ENCODE measurements at regions not wholly inside any gene's neighbourhood (a gene's known extent, or its start where the extent isn't known, plus 50 kb on each side); places are given as distances from the start of the nearest gene placed in this dataset.

DNA sequence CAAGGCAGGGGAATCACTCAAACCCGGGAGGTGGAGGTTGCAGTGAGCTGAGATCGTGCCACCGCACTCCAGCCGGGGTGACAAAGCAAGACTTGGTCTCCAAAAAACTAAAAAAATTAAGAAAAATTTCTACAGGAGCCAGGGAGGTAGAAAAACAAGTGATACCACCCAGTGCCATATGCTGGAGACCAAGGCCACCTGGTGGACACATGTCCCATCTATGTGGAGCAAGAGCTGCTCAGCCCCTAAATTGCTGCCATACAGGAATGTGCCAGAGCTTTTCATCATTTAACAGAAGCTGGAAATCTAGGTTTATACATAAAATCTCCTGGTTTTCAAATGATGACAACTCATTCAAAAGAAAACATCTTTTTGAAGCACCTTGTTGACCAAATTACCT is 61.4 kb upstream of the ELK3 start:
- DNase-seq (ENCODE audit: low read depth in 2 of 2) = peak; percentile 63 to 69

DNA sequence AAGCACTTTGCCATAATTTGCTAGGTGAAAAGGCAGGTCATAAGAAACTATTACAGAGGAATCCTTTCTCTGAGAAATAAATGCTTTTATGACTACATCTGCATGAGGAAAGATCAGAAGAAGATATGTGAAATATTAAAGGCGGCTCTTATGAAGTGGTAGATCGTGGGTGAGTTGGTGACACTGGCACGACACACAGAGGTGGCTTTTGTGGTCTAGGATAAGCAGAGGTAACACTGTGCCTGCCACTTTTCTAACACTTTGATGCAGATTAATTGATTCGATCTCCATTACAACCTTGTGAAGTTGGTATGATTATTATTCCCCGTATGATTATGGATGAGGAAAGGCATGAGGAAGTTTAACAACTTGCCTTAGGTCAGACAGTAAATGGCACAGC is 60.0 kb upstream of the ELK3 start:
- no peak for DNase-seq (ENCODE audit: low read depth in 2 of 2)

DNA sequence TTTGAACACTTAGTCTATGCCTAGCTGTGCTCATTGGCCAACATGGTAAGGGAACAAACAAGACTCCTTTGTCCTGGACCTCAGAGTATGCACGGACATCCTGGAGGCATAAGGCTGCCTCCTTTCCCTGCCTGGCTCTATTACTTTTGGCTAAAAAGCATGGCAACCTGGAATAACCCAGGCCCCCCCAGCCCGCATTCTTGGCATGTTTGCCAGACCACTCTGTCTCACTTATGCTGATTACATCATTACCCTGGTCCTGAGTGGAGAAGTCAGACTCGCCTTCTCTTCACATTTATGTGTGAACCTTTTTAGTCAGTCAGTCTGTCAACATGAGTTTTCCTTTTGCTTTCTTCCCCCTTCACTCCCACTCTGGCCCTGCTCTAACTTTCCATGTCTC is 58.0 kb upstream of the ELK3 start:
- DNase-seq (ENCODE audit: low read depth in 2 of 2) = peak in 1 of 2 donors; percentile 83

DNA sequence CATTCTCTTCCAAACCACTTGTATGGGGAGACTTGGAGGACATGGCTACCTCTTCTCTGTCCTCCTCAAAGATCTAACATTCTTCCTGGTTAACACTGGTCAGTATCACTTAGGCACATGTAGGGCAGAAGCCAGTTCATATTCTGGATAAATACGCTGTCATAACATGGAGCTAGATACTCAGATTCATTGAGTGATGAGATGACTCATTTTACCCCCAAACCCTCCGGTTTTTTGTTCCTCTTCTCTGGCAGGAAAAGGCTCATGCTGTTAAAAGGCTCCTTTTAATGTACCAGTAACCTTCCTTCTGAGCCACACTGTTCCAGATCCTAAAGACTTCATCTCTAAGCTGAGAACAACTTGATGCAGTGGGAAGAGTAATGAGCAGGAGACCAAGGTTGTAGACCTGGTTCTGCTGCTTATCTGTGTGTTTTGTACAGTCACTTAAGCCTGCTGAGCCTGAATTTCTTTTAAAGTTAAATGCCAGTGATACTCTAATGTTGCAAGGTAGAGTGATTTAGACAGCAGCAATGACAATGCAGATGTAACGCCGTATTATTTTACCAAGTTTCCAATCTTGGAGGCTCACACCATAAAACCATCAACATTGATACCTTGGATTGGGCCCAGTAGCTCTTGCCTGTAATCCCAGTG is 57.3 kb upstream of the ELK3 start:
- DNase-seq (ENCODE audit: low read depth in 2 of 2) = peak in 1 of 2 donors; percentile 73

DNA sequence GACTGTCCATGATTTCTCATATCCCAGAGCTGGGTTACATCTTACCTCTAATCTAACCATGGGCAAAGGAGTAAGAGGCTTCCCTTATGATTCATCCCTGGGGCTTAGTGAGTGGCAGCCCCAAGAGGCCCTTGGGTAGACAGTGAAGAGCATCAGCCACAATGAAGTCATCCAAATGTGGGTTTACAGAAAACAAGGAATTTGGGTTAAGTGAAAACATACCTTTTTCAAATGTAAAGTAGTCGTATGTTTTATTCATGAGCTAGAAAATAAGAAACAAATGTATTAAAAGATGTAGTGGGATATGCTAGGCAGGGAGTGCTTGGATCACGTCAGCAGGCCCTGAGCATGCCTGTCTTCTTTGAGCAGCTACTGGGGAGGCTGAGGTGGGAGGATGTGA is 54.0 kb upstream of the ELK3 start:
- DNase-seq (ENCODE audit: low read depth in 2 of 2) = no peak

DNA sequence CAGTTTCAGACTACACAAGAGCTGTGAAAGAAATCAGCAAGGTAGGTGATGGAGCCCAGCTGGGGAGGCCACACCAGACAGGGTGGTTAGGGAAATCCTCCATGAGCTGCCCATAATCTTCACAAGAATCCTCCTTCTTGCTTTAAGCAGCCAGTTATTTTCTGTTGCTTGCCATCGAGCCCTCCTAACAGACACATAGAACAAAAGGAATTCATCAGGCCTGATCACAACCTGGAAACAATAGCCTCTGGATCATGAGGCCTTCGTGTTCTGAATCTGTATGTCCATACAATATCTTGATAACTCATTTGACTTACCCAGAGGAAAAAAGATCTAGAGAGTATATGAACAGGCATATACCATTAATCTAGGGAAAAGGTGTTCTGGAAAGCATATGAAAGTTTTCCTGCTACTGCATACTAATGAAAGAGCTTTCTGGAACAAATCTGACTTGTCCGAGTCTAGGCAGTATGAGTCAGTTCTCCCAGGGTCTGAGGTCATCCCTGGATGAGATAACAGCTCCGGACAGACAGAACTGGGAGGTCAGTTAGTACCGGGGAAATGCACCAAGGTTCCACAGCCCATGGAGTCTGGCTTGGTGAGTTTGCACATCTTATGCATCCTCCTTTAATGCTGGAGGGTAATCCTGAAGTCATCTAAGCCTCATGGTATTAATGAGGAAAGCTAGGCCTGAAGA is 52.8 kb upstream of the ELK3 start:
- DNase-seq (ENCODE audit: low read depth in 2 of 2) = peak; percentile 85 to 87

DNA sequence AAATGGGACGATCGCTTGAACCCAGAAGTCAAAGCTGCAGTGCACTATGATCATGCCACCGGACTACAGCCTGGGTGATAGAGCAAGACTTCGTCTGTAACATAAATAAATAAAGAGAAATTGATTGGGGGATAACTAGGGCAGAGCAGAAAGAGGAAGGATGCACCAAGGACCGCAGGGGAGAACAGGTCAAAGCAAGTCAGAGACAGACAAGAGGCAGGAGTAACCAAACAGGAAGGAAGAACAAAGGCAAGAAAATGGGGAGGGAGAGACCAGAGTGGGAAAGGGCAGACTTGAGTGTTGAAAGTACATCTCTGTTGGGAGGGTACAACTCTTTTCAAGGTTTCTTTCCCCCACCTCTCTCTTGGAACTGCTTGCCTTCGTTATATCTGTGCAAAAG is 50.8 kb upstream of the ELK3 start:
- DNase-seq (ENCODE audit: low read depth in 2 of 2) = no peak

DNA sequence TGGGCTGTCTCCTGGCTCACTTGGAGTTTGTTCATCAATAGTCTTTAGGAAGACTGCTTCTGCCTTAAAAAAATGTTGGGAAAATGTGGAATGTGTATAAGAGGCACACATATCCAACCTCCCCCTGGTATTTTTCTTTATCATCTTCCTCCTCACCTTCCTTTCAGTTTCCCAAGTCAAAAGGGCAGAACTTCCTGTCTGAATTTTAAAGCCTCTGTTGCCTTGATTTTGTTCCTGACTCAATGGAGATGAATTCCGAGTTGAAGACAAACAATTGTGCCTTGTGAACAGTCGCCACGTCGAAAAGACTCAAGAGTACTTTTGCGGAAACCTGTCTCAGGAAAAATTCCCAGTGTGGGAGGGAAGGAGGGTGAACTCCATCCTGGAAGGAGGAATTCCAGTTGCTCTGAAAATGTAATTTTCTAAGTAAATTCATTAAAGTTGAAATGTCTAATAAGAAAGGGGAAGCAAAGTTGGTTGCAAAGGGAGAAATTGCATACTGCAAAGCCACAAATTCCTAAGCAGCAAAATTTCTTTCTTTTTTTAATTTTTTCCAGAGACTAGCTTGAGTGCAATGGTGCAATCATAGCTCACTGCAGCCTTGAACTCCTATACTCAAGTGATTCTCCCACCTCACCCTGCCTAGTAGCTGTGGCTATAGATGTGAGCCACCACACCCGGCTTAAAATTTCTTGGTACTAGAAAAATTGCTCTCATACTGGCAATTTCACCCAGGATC is 50.2 kb upstream of the ELK3 start:
- DNase-seq (ENCODE audit: low read depth in 2 of 2) = peak in 1 of 2 donors; percentile 93
